CD14-positive monocyte (primary cell): ENCODE measurements at regions not wholly inside any gene's neighbourhood (a gene's known extent, or its start where the extent isn't known, plus 50 kb on each side); places are given as distances from the start of the nearest gene placed in this dataset.

ENCODE experiments used
- DNase-seq, 3 donors: peaks; one replicate each; pipeline ENCODE4 v3.0.0-alpha.2; 2011 to 2022
- H2AFZ ChIP-seq: 2 replicates; pipeline ENCODE4 v1.6.0; 2012; ENCODE audit warnings: mild to moderate bottlenecking, low read depth, low read length, inconsistent platforms; ENCODE audit not compliant: insufficient read depth, poor library complexity, severe bottlenecking
- H3K27ac ChIP-seq, 2 donors: 1 replicate in 1 of 2; 2 replicates in 1 of 2; pipeline ENCODE4 v1.5.1; 2012 to 2013; ENCODE audit warnings: low read length in 2 of 2, control low read depth in 1 of 2, inconsistent platforms in 1 of 2, low read depth in 1 of 2, mild to moderate bottlenecking in 1 of 2
- H3K27me3 ChIP-seq, 2 donors: one replicate each; pipeline versions ENCODE4 v1.6.0 to v1.6.1; 2011 to 2013; ENCODE audit warnings: low read length in 2 of 2; ENCODE audit not compliant: control insufficient read depth in 2 of 2, insufficient read depth in 2 of 2
- H3K36me3 ChIP-seq, 2 donors: replicated peaks in 1 of 2; 1 replicate in 1 of 2; 2 replicates in 1 of 2; pipeline versions ENCODE4 v1.5.1 to v1.6.1; 2012 to 2013; ENCODE audit warnings: low read length in 2 of 2, control low read depth in 1 of 2, inconsistent platforms in 1 of 2, mild to moderate bottlenecking in 1 of 2; ENCODE audit not compliant: insufficient read depth in 2 of 2, control insufficient read depth in 1 of 2
- H3K4me1 ChIP-seq, 2 donors: 1 replicate in 1 of 2; 2 replicates in 1 of 2; pipeline versions ENCODE4 v1.5.1 to v1.6.1; 2012 to 2013; ENCODE audit warnings: low read length in 2 of 2, control low read depth in 1 of 2, inconsistent platforms in 1 of 2, mild to moderate bottlenecking in 1 of 2, moderate library complexity in 1 of 2; ENCODE audit not compliant: insufficient read depth in 2 of 2, control insufficient read depth in 1 of 2
- H3K4me2 ChIP-seq: replicated peaks from 2 replicates; pipeline ENCODE3; 2012; ENCODE audit warnings: low read length, moderate library complexity, mild to moderate bottlenecking; ENCODE audit not compliant: poor library complexity, severe bottlenecking; ENCODE audit errors: extremely low read depth
- H3K4me3 ChIP-seq, 3 experiments: fragments of 200-600 bp in 1 of 3; sonication (generic) in 1 of 3; replicated peaks in 1 of 3; 1 replicate in 2 of 3; 2 replicates in 1 of 3; pipeline ENCODE4 v1.5.1; 2011 to 2013; ENCODE audit warnings: low read length in 3 of 3, mild to moderate bottlenecking in 3 of 3, control low read depth in 2 of 3, low read depth in 2 of 3, inconsistent platforms in 1 of 3, moderate library complexity in 1 of 3
- H3K79me2 ChIP-seq: 2 replicates; pipeline ENCODE4 v1.6.0; 2012; ENCODE audit warnings: mild to moderate bottlenecking, control low read depth, inconsistent platforms, low read length, moderate library complexity; ENCODE audit not compliant: insufficient read depth
- H3K9ac ChIP-seq: 2 replicates; pipeline ENCODE4 v1.6.0; 2017; ENCODE audit warnings: low read length, mild to moderate bottlenecking; ENCODE audit not compliant: insufficient read depth, poor library complexity, severe bottlenecking
- H3K9me3 ChIP-seq, 2 donors: replicated peaks in 1 of 2; 1 replicate in 1 of 2; 2 replicates in 1 of 2; pipeline versions ENCODE4 v1.5.1 to v1.6.1; 2012 to 2013; ENCODE audit warnings: low read length in 2 of 2, control low read depth in 1 of 2; ENCODE audit not compliant: control insufficient read depth in 1 of 2, insufficient read depth in 1 of 2
- H4K20me1 ChIP-seq: 2 replicates; pipeline ENCODE4 v1.6.0; 2012; ENCODE audit warnings: mild to moderate bottlenecking, low read length, control low read depth, moderate library complexity; ENCODE audit not compliant: insufficient read depth
- H3K27ac Mint-ChIP-seq, 7 donors: one replicate each; pipeline ENCODE4 v1.8.0; 2020; ENCODE audit warnings: mild to moderate bottlenecking in 7 of 7, mixed read lengths in 7 of 7, moderate library complexity in 6 of 7, inconsistent platforms in 2 of 7
- H3K27me3 Mint-ChIP-seq, 3 donors: one replicate each; pipeline ENCODE4 v1.8.0; 2021 to 2022; ENCODE audit warnings: low read depth in 3 of 3, mild to moderate bottlenecking in 3 of 3, mixed read lengths in 3 of 3, moderate library complexity in 3 of 3, inconsistent platforms in 1 of 3
- H3K36me3 Mint-ChIP-seq, 2 donors: one replicate each; pipeline ENCODE4 v1.8.0; 2020; ENCODE audit warnings: mixed read lengths in 2 of 2, inconsistent platforms in 1 of 2, mild to moderate bottlenecking in 1 of 2
- H3K4me1 Mint-ChIP-seq: one replicate; pipeline ENCODE4 v1.8.0; 2020; ENCODE audit warnings: mild to moderate bottlenecking, mixed read lengths
- H3K4me3 Mint-ChIP-seq, 2 donors: one replicate each; pipeline ENCODE4 v1.8.0; 2020; ENCODE audit warnings: mild to moderate bottlenecking in 2 of 2, mixed read lengths in 2 of 2, moderate library complexity in 1 of 2
- H3K9me3 Mint-ChIP-seq, 7 donors: one replicate each; pipeline ENCODE4 v1.8.0; 2020 to 2022; ENCODE audit warnings: mixed read lengths in 7 of 7, mild to moderate bottlenecking in 6 of 7, moderate library complexity in 6 of 7, inconsistent platforms in 2 of 7
- CTCF ChIP-seq: fragments of 200-600 bp; IDR thresholded peaks from one replicate; pipeline ENCODE4 v1.8.0; 2022; ENCODE audit warnings: antibody characterized with exemption, mild to moderate bottlenecking
- WGBS: methylation state at CpG from one replicate; pipeline ENCODE4 v1.1.5; 2013; ENCODE audit warnings: missing lambda C conversion rate; ENCODE audit not compliant: insufficient coverage; 5-methylcytosine and 5-hydroxymethylcytosine counted together
- intact Hi-C, 2 donors: fragments of 100-400 bp; cut with micrococcal nuclease; formaldehyde crosslinking; loops; one replicate each; pipeline versions ENCODE4 v1.15.0 to v1.15.1; 2023

- Mint-ChIP-seq H3K9me3 (peaks cover 0 to 5% (median 0%) of the 10 kb centered on the region in 7 donors), H3K4me1 (no peaks in the 10 kb centered on the region), H3K4me3 (no peak overlapping the region), H3K27me3 (peaks cover 0 to 1% (median 0%) of the 10 kb centered on the region in 3 donors), H3K27ac (no peak overlapping the region), H3K36me3 (no peaks in the 10 kb centered on the region)
- Histone ChIP-seq H3K4me1 (no peaks in the 10 kb centered on the region), H3K36me3 (no peaks in the 10 kb centered on the region), H3K9ac (no peak overlapping the region), H3K27ac (no peak overlapping the region), H2AFZ (no peak overlapping the region), H3K4me3 (no peak overlapping the region), H4K20me1 (no peaks in the 10 kb centered on the region), H3K27me3 (no peaks in the 10 kb centered on the region), H3K4me2 (no peak overlapping the region), H3K9me3 (peaks cover 0 to 4% of the 10 kb centered on the region in 2 donors), H3K79me2 (no peaks in the 10 kb centered on the region)
- 85% methylated on average over 2 of the region's 6 CpGs for WGBS
- DNase-seq: no peak
- intact Hi-C loops: no loop called here
- TF ChIP-seq CTCF: no peak
Observed at GRCh38 chr4:160318567-160319220, 1215.8 kb downstream of the RAPGEF2 start.

GRCh38 chr4:160319221-160319867 is 1216.5 kb downstream of the RAPGEF2 start:
- intact Hi-C loops: no loop called here
- Mint-ChIP-seq H3K4me1 (no peaks in the 10 kb centered on the region), H3K9me3 (peaks cover 0 to 5% (median 0%) of the 10 kb centered on the region in 7 donors), H3K27me3 (peaks cover 0 to under 1% (median 0%) of the 10 kb centered on the region in 3 donors), H3K27ac (no peak overlapping the region), H3K36me3 (no peaks in the 10 kb centered on the region), H3K4me3 (no peak overlapping the region)
- no peaks in the 10 kb centered on the region for H3K79me2 ChIP-seq
- no peaks in the 10 kb centered on the region for H3K27me3 ChIP-seq
- H3K9ac ChIP-seq: no peak overlapping the region
- H3K4me1 ChIP-seq: no peaks in the 10 kb centered on the region
- H3K4me3 ChIP-seq: no peak overlapping the region
- WGBS: 93% methylated on average over 4 of the region's 4 CpGs
- no peaks in the 10 kb centered on the region for H3K36me3 ChIP-seq
- H3K9me3 ChIP-seq: peaks cover 0 to 4% of the 10 kb centered on the region in 2 donors
- no peak for TF ChIP-seq CTCF
- H2AFZ ChIP-seq: no peak overlapping the region
- H4K20me1 ChIP-seq: no peaks in the 10 kb centered on the region
- DNase-seq: no peak
- H3K27ac ChIP-seq: no peak overlapping the region
- H3K4me2 ChIP-seq: no peak overlapping the region
